ENCODE measurements at regions not wholly inside any gene's neighbourhood (a gene's known extent, or its start where the extent isn't known, plus 50 kb on each side); places are given as distances from the start of the nearest gene placed in this dataset.

- no peak overlapping the region for H3K4me3 ChIP-seq (ENCODE audit: low read depth, low read length)
- no peaks in the 10 kb centered on the region for H3K27me3 ChIP-seq (ENCODE audit: control insufficient read depth, insufficient read depth, low read length)
- no peak for DNase-seq (ENCODE audit: low read depth)
- FAIRE-seq = no peak
- TF ChIP-seq CTCF (IDR thresholded peaks at IDR 0.05; ENCODE audit: insufficient read depth, low read length, severe bottlenecking) = no peak
- no peaks in the 10 kb centered on the region for H3K36me3 ChIP-seq (ENCODE audit: control insufficient read depth, insufficient read depth, low read length)
These were observed 58.1 kb upstream of the MEF2A start for GRCh38 chr15:99507504-99508310.

- FAIRE-seq (no peak), DNase-seq (ENCODE audit: low read depth) (no peak)
- Histone ChIP-seq H3K36me3 (ENCODE audit: control insufficient read depth, insufficient read depth, low read length) (no peaks in the 10 kb centered on the region), H3K27me3 (ENCODE audit: control insufficient read depth, insufficient read depth, low read length) (no peaks in the 10 kb centered on the region), H3K4me3 (ENCODE audit: low read depth, low read length) (no peak overlapping the region)
- TF ChIP-seq CTCF (IDR thresholded peaks at IDR 0.05; ENCODE audit: insufficient read depth, low read length, severe bottlenecking) = no peak
These were observed 57.5 kb upstream of the MEF2A start for GRCh38 chr15:99508311-99508645.

GRCh38 chr15:99508852-99509251 lies 56.9 kb upstream of the MEF2A start:
- no peak overlapping the region for H3K4me3 ChIP-seq (ENCODE audit: low read depth, low read length)
- DNase-seq (ENCODE audit: low read depth) (no peak), FAIRE-seq (no peak)
- no peak for TF ChIP-seq CTCF (IDR thresholded peaks at IDR 0.05; ENCODE audit: insufficient read depth, low read length, severe bottlenecking)
- no peaks in the 10 kb centered on the region for H3K36me3 ChIP-seq (ENCODE audit: control insufficient read depth, insufficient read depth, low read length)
- no peaks in the 10 kb centered on the region for H3K27me3 ChIP-seq (ENCODE audit: control insufficient read depth, insufficient read depth, low read length)

GRCh38 chr15:99509686-99510461 lies 55.9 kb upstream of the MEF2A start:
- no peak for FAIRE-seq

GRCh38 chr15:99511531-99511865 lies 54.3 kb upstream of the MEF2A start:
- FAIRE-seq (no peak), DNase-seq (ENCODE audit: low read depth) (no peak)
- TF ChIP-seq CTCF (IDR thresholded peaks at IDR 0.05; ENCODE audit: insufficient read depth, low read length, severe bottlenecking) = no peak
- Histone ChIP-seq H3K36me3 (ENCODE audit: control insufficient read depth, insufficient read depth, low read length) (no peaks in the 10 kb centered on the region), H3K4me3 (ENCODE audit: low read depth, low read length) (no peak overlapping the region), H3K27me3 (ENCODE audit: control insufficient read depth, insufficient read depth, low read length) (no peaks in the 10 kb centered on the region)

More at GRCh38 chr15:99509686-99510461, 55.9 kb upstream of the MEF2A start:
- no peaks in the 10 kb centered on the region for H3K27me3 ChIP-seq (ENCODE audit: control insufficient read depth, insufficient read depth, low read length)
- no peak for TF ChIP-seq CTCF (IDR thresholded peaks at IDR 0.05; ENCODE audit: insufficient read depth, low read length, severe bottlenecking)
- H3K4me3 ChIP-seq (ENCODE audit: low read depth, low read length) = no peak overlapping the region
- DNase-seq (ENCODE audit: low read depth) = no peak
- no peaks in the 10 kb centered on the region for H3K36me3 ChIP-seq (ENCODE audit: control insufficient read depth, insufficient read depth, low read length)

Measured in bronchial epithelial cell (primary cell).